HCT116 (cell line): ENCODE measurements at regions not wholly inside any gene's neighbourhood (a gene's known extent, or its start where the extent isn't known, plus 50 kb on each side); places are given as distances from the start of the nearest gene placed in this dataset.
A peak's percentile ranks its signal among the peaks of the same experiment; 100 is the strongest.

Experiments used
- ATAC-seq: fragments of 200-7000 bp; cut with Tn5 transposase; 2 replicates; pipeline ENCODE4 v1.9.1; 2020; ENCODE audit warnings: mild to moderate bottlenecking, moderate library complexity
- BruUV-seq: library from RNA; stranded (reverse); fragments of 400-500 nt; replicated peaks from 2 replicates; lab custom pipeline; 2021; lab: Mats Ljungman, UMichigan
- CTCF ChIA-PET: fragments of 300-600 bp; sonication (Branson Sonifier 250); formaldehyde crosslinking; loops from one replicate; lab custom pipeline; 2021; ENCODE audit warnings: antibody characterized with exemption; lab: Charles Lee
- POLR2A ChIA-PET: fragments of 300-600, 350-600 bp; sonication (Branson Sonifier 250); formaldehyde crosslinking; loops from one replicate; lab custom pipeline; 2021; ENCODE audit warnings: antibody characterized with exemption; lab: Charles Lee
- RAD21 ChIA-PET, 2 experiments: fragments of 300-600 bp; sonication (Branson Sonifier 250); formaldehyde crosslinking; loops; one replicate each; lab custom pipeline; 2023; ENCODE audit warnings: low total read pairs in 2 of 2; ENCODE audit not compliant: uncharacterized antibody in 2 of 2, unreplicated experiment in 2 of 2, low non-redundant PET in 1 of 2; lab: Charles Lee
- DNase-seq: peaks from one replicate; pipeline ENCODE4 v3.0.0-alpha.2; 2010; ENCODE audit warnings: low read depth, low spot score
- H2AFZ ChIP-seq: fragments of 200-600 bp; shearing (Covaris generic), sonication (generic); 2 replicates; pipeline ENCODE4 v1.6.1; 2017; ENCODE audit warnings: low read depth, mixed run types, mixed read lengths, antibody characterized with exemption, low read length; ENCODE audit not compliant: poor library complexity, severe bottlenecking
- H3K27ac ChIP-seq: 2 replicates; pipeline ENCODE4 v1.5.1; 2012; ENCODE audit warnings: low read depth, low read length
- H3K27me3 ChIP-seq: fragments of 200-600 bp; sonication (generic); 2 replicates; pipeline ENCODE4 v1.6.1; 2016; ENCODE audit warnings: mixed run types, low read length, mixed read lengths; ENCODE audit not compliant: insufficient read depth
- H3K36me3 ChIP-seq, 2 experiments: fragments of 200-500 bp in 1 of 2; fragments of 200-600 bp in 1 of 2; sonication (Bioruptor generic) in 1 of 2; sonication (generic) in 1 of 2; 2 replicates each; pipeline versions ENCODE4 v1.5.1 to v1.6.1; 2014 to 2016; ENCODE audit warnings: low read length in 2 of 2, inconsistent platforms in 1 of 2, mixed read lengths in 1 of 2, mixed run types in 1 of 2; ENCODE audit not compliant: insufficient read depth in 2 of 2, control insufficient read depth in 1 of 2
- H3K4me1 ChIP-seq, 2 experiments: fragments of 200-600 bp in 1 of 2; sonication (generic) in 1 of 2; 2 replicates each; pipeline versions ENCODE4 v1.5.1 to v1.6.1; 2012 to 2017; ENCODE audit warnings: low read length in 2 of 2, inconsistent platforms in 1 of 2, mild to moderate bottlenecking in 1 of 2, mixed read lengths in 1 of 2, mixed run types in 1 of 2, moderate library complexity in 1 of 2; ENCODE audit not compliant: insufficient read depth in 2 of 2, control insufficient read depth in 1 of 2
- H3K4me2 ChIP-seq: fragments of 200-600 bp; sonication (generic); 2 replicates; pipeline ENCODE4 v1.6.1; 2017; ENCODE audit warnings: mixed run types, low read length, mixed read lengths
- H3K4me3 ChIP-seq, 2 experiments: fragments of 200-600 bp in 1 of 2; sonication (generic) in 1 of 2; replicated peaks in 1 of 2; 2 replicates each; pipeline ENCODE4 v1.5.1; 2011 to 2016; ENCODE audit warnings: low read length in 2 of 2, control low read depth in 1 of 2, low read depth in 1 of 2, mild to moderate bottlenecking in 1 of 2, mixed read lengths in 1 of 2, mixed run types in 1 of 2
- H3K79me2 ChIP-seq: fragments of 200-600 bp; sonication (generic); 2 replicates; pipeline ENCODE4 v1.6.1; 2017; ENCODE audit warnings: mild to moderate bottlenecking, mixed run types, low read length, moderate library complexity, mixed read lengths; ENCODE audit not compliant: insufficient read depth
- H3K9ac ChIP-seq: fragments of 200-600 bp; sonication (generic); 2 replicates; pipeline ENCODE4 v1.6.1; 2016; ENCODE audit warnings: low read length, mixed read lengths
- H3K9me2 ChIP-seq: fragments of 200-600 bp; sonication (generic), shearing (Covaris generic); 2 replicates; pipeline ENCODE4 v1.6.1; 2017; ENCODE audit warnings: mixed run types, mild to moderate bottlenecking, moderate library complexity; ENCODE audit not compliant: insufficient read depth
- H3K9me3 ChIP-seq, 2 experiments: fragments of 200-500 bp in 1 of 2; fragments of 200-600 bp in 1 of 2; sonication (Bioruptor generic) in 1 of 2; sonication (generic) in 1 of 2; 2 replicates each; pipeline ENCODE4 v1.6.1; 2014 to 2017; ENCODE audit warnings: low read length in 2 of 2, mixed read lengths in 2 of 2, inconsistent platforms in 1 of 2, low read depth in 1 of 2, mild to moderate bottlenecking in 1 of 2, mixed run types in 1 of 2, moderate library complexity in 1 of 2; ENCODE audit not compliant: control insufficient read depth in 1 of 2, insufficient read depth in 1 of 2
- H4K20me1 ChIP-seq: fragments of 200-600 bp; sonication (generic), shearing (Covaris generic); 2 replicates; pipeline ENCODE4 v1.6.1; 2017; ENCODE audit warnings: mixed run types, mild to moderate bottlenecking, moderate library complexity; ENCODE audit not compliant: insufficient read depth
- ATF3 ChIP-seq: IDR thresholded peaks from 2 replicates; pipeline ENCODE4 v1.6.1; 2012
- CTCF ChIP-seq, 3 experiments: fragments of 200-600 bp in 1 of 3; sonication (generic) in 1 of 3; IDR thresholded peaks in 2 of 3; conservative IDR thresholded peaks in 1 of 3; 2 replicates each; pipeline ENCODE4 v1.5.1; 2012 to 2017; ENCODE audit warnings: low read depth in 2 of 3, low read length in 2 of 3, antibody characterized with exemption in 1 of 3, borderline replicate concordance in 1 of 3, control low read depth in 1 of 3, mild to moderate bottlenecking in 1 of 3, mixed read lengths in 1 of 3, mixed run types in 1 of 3, moderate library complexity in 1 of 3; ENCODE audit not compliant: insufficient read depth in 1 of 3
- EGR1 ChIP-seq: IDR thresholded peaks from 2 replicates; pipeline ENCODE4 v1.6.1; 2012; ENCODE audit warnings: low read depth
- EZH2phosphoT487 ChIP-seq: fragments of 200-600 bp; IDR thresholded peaks from 2 replicates; pipeline ENCODE4 v1.6.1; 2018; ENCODE audit warnings: antibody characterized with exemption, borderline replicate concordance
- FOSL1 ChIP-seq: IDR thresholded peaks from 2 replicates; pipeline ENCODE4 v1.6.1; 2012; ENCODE audit warnings: low read depth
- JUND ChIP-seq: IDR thresholded peaks from 2 replicates; pipeline ENCODE4 v1.6.1; 2012
- POLR2AphosphoS5 ChIP-seq: IDR thresholded peaks from 2 replicates; pipeline ENCODE4 v1.6.1; 2011; ENCODE audit warnings: mild to moderate bottlenecking, low read depth, low read length, moderate library complexity
- SP1 ChIP-seq: IDR thresholded peaks from 2 replicates; pipeline ENCODE4 v1.6.1; 2012; ENCODE audit warnings: low read depth
- SRF ChIP-seq: IDR thresholded peaks from 2 replicates; pipeline ENCODE4 v1.6.1; 2012; ENCODE audit warnings: low read depth
- TCF7L2 ChIP-seq: IDR thresholded peaks from 2 replicates; pipeline ENCODE4 v1.7.0; 2011; ENCODE audit warnings: borderline replicate concordance, inconsistent platforms; ENCODE audit not compliant: insufficient read depth, insufficient read length; ENCODE audit errors: extremely low read depth
- YY1 ChIP-seq: IDR thresholded peaks from 2 replicates; pipeline ENCODE4 v1.6.1; 2011; ENCODE audit warnings: low read length, low read depth, moderate library complexity, mild to moderate bottlenecking; ENCODE audit not compliant: insufficient replicate concordance; ENCODE audit errors: extremely low read depth
- ZBTB33 ChIP-seq: IDR thresholded peaks from 2 replicates; pipeline ENCODE4 v1.6.1; 2011; ENCODE audit warnings: mild to moderate bottlenecking, low read length, moderate library complexity; ENCODE audit not compliant: insufficient replicate concordance; ENCODE audit errors: extremely low read depth
- intact Hi-C: fragments of 100-400 bp; cut with micrococcal nuclease; formaldehyde crosslinking; loops from 2 replicates; pipeline ENCODE4 v1.10.0; 2022

GRCh38 chr2:106037262-106037661 is 156.8 kb downstream of the UXS1 start:
- no peak overlapping the region for H3K27ac ChIP-seq
- DNase-seq (no peak), ATAC-seq (peak; percentile 52)
- TF ChIP-seq EZH2phosphoT487 (no peak), CTCF (IDR thresholded peaks at IDR 0.05 in 2 of 3, conservative IDR thresholded peaks at IDR 0.05 in 1 of 3; ENCODE audit: borderline replicate concordance in 1 of 3, insufficient read depth in 1 of 3, low read depth in 2 of 3, low read length in 2 of 3) (0 out of 6 replicates have a peak, but pooled peaks of 1 of the 3 experiments have one; percentile 7)
- H3K4me3 ChIP-seq: no peak overlapping the region
- no TSS peak for BruUV-seq
- no peak overlapping the region for H2AFZ ChIP-seq
- H3K9ac ChIP-seq: no peak overlapping the region
- no peaks in the 10 kb centered on the region for H3K9me2 ChIP-seq
- intact Hi-C loops: no loop called here
- no peaks in the 10 kb centered on the region for H3K4me1 ChIP-seq
- ChIA-PET CTCF (no interaction called here), RAD21 (no interaction called here), POLR2A (no interaction called here)
- H4K20me1 ChIP-seq: no peaks in the 10 kb centered on the region
- no peak overlapping the region for H3K4me2 ChIP-seq
- no peaks in the 10 kb centered on the region for H3K9me3 ChIP-seq
- H3K27me3 ChIP-seq: no peaks in the 10 kb centered on the region
- H3K79me2 ChIP-seq: no peaks in the 10 kb centered on the region
- H3K36me3 ChIP-seq: no peaks in the 10 kb centered on the region

- no peaks in the 10 kb centered on the region for H3K4me1 ChIP-seq
- no peak for DNase-seq
- no peaks in the 10 kb centered on the region for H3K36me3 ChIP-seq
- H3K4me2 ChIP-seq: no peak overlapping the region
- no peaks in the 10 kb centered on the region for H3K27me3 ChIP-seq
- TF ChIP-seq YY1 (no peak), SRF (no peak), FOSL1 (no peak), JUND (no peak), POLR2AphosphoS5 (no peak), SP1 (no peak), ATF3 (no peak), TCF7L2 (no peak), ZBTB33 (no peak), EGR1 (no peak)
- H3K9me2 ChIP-seq: no peaks in the 10 kb centered on the region
- intact Hi-C loops: no loop called here
- RAD21 ChIA-PET: no interaction called here
- no peak overlapping the region for H3K9ac ChIP-seq
- H2AFZ ChIP-seq: no peak overlapping the region
- no peaks in the 10 kb centered on the region for H3K79me2 ChIP-seq
- H3K4me3 ChIP-seq: no peak overlapping the region
- no peaks in the 10 kb centered on the region for H3K9me3 ChIP-seq
- no peak for ATAC-seq
- no TSS peak for BruUV-seq
- H3K27ac ChIP-seq: no peak overlapping the region
- CTCF ChIA-PET: no interaction called here
- H4K20me1 ChIP-seq: no peaks in the 10 kb centered on the region
- POLR2A ChIA-PET: no interaction called here
Observed at GRCh38 chr2:106034325-106034724, 159.8 kb downstream of the UXS1 start.
